Duodenal mucosa (tissue), 2 donors: ENCODE measurements at regions not wholly inside any gene's neighbourhood (a gene's known extent, or its start where the extent isn't known, plus 50 kb on each side); places are given as distances from the start of the nearest gene placed in this dataset.

Experiments
- H3K27ac ChIP-seq: one replicate; pipeline ENCODE4 v1.7.0; 2013; ENCODE audit warnings: low read depth, low read length
- H3K27me3 ChIP-seq, 2 donors: one replicate each; pipeline ENCODE4 v1.7.0; 2013; ENCODE audit warnings: low read length in 2 of 2, control low read depth in 1 of 2; ENCODE audit not compliant: insufficient read depth in 2 of 2, control insufficient read depth in 1 of 2
- H3K36me3 ChIP-seq, 2 donors: one replicate each; pipeline ENCODE4 v1.7.0; 2013; ENCODE audit warnings: low read length in 2 of 2, control low read depth in 1 of 2; ENCODE audit not compliant: insufficient read depth in 2 of 2, control insufficient read depth in 1 of 2
- H3K4me1 ChIP-seq, 2 donors: one replicate each; pipeline ENCODE4 v1.7.0; 2013; ENCODE audit warnings: low read length in 2 of 2, control low read depth in 1 of 2; ENCODE audit not compliant: insufficient read depth in 2 of 2, control insufficient read depth in 1 of 2
- H3K4me3 ChIP-seq, 2 donors: one replicate each; pipeline ENCODE4 v1.7.0; 2013; ENCODE audit warnings: low read length in 2 of 2, low read depth in 1 of 2
- H3K9ac ChIP-seq, 2 donors: one replicate each; pipeline ENCODE4 v1.7.0; 2013; ENCODE audit warnings: low read length in 2 of 2, low read depth in 1 of 2
- H3K9me3 ChIP-seq, 2 donors: one replicate each; pipeline ENCODE4 v1.7.0; 2013; ENCODE audit warnings: low read length in 2 of 2, control low read depth in 1 of 2; ENCODE audit not compliant: control insufficient read depth in 1 of 2

GRCh38 chr15:77768107-77768506 lies 135.4 kb upstream of the LINGO1 start:
- H3K4me3 ChIP-seq: no peak overlapping the region
- no peaks in the 10 kb centered on the region for H3K36me3 ChIP-seq
- no peaks in the 10 kb centered on the region for H3K4me1 ChIP-seq
- no peak overlapping the region for H3K9ac ChIP-seq
- H3K27me3 ChIP-seq: no peaks in the 10 kb centered on the region
- no peaks in the 10 kb centered on the region for H3K9me3 ChIP-seq
- no peak overlapping the region for H3K27ac ChIP-seq

DNA sequence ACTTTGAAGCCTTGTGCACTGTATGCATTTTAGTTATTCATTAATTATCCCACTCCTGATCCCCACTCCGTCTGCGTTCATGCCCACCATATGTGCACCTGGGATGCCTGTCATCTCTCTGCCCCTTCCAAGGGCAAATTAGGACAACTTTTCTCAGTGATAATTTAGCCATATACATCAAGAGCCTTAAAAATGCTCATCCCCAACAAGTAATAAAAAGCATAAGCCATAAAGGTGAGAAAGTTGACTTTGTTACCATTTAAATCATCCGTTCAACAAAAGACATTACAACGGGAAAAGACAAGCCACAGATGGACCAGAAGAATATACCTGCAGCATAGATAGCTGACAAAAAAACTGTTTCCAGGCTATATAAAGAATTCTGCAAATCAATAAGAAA lies 131.4 kb upstream of the LINGO1 start:
- no peaks in the 10 kb centered on the region for H3K27me3 ChIP-seq

GRCh38 chr15:77762747-77763355 lies 130.1 kb upstream of the LINGO1 start:
- Histone ChIP-seq H3K27ac (no peak overlapping the region), H3K27me3 (no peaks in the 10 kb centered on the region), H3K9me3 (no peaks in the 10 kb centered on the region), H3K36me3 (no peaks in the 10 kb centered on the region), H3K4me1 (no peaks in the 10 kb centered on the region), H3K9ac (no peak overlapping the region), H3K4me3 (no peak overlapping the region)

More for the DNA sequence above, 131.4 kb upstream of the LINGO1 start:
- no peaks in the 10 kb centered on the region for H3K4me1 ChIP-seq
- no peak overlapping the region for H3K4me3 ChIP-seq
- no peak overlapping the region for H3K9ac ChIP-seq
- H3K36me3 ChIP-seq: no peaks in the 10 kb centered on the region
- H3K9me3 ChIP-seq: no peaks in the 10 kb centered on the region
- H3K27ac ChIP-seq: no peak overlapping the region

DNA sequence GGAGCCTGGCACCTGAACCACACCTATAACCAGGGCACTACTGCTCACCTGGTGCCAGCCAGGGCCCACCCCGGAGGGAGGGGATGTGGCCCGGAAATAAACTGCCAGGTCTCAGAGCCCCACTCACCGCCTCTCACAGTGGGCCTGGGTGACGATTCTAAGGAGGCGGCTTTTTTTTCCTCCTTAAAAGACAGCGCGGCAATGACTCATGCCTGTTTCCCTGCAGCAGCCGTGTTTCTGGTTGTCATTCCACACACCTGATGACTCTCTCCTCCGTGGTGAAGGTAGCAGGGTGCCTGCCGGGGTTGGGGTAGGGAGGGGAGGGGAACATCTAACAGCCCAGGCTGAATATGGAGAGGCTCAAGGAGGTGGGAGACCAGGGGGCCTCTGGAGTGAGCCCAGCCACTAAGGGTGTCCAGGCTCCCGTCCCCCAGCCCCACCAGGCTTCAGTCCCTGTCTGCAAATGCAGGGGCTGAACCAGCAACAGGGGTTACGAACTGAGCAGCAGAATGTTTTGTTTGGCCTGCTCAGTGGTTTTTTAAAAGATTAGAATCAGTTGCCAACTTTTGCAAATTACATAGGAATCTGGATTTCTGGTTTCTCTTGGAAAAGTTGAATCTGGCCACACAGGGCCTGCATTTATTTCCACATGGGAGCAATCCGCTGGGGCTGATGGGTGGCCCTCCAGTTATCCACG lies 127.3 kb upstream of the LINGO1 start:
- H3K4me1 ChIP-seq: no peaks in the 10 kb centered on the region
- no peak overlapping the region for H3K9ac ChIP-seq
- no peak overlapping the region for H3K27ac ChIP-seq
- no peak overlapping the region for H3K4me3 ChIP-seq
- no peaks in the 10 kb centered on the region for H3K9me3 ChIP-seq
- H3K36me3 ChIP-seq: no peaks in the 10 kb centered on the region
- H3K27me3 ChIP-seq: no peaks in the 10 kb centered on the region

GRCh38 chr15:77753939-77754338 lies 121.2 kb upstream of the LINGO1 start:
- Histone ChIP-seq H3K9ac (no peak overlapping the region), H3K27ac (no peak overlapping the region), H3K27me3 (no peaks in the 10 kb centered on the region), H3K36me3 (no peaks in the 10 kb centered on the region), H3K9me3 (no peaks in the 10 kb centered on the region), H3K4me1 (no peaks in the 10 kb centered on the region), H3K4me3 (no peak overlapping the region)

- no peak overlapping the region for H3K4me3 ChIP-seq
- H3K27ac ChIP-seq: no peak overlapping the region
- H3K9me3 ChIP-seq: no peaks in the 10 kb centered on the region
- no peaks in the 10 kb centered on the region for H3K4me1 ChIP-seq
- H3K36me3 ChIP-seq: no peaks in the 10 kb centered on the region
- H3K27me3 ChIP-seq: no peaks in the 10 kb centered on the region
- H3K9ac ChIP-seq: no peak overlapping the region
These were observed 120.7 kb upstream of the LINGO1 start for GRCh38 chr15:77753281-77753873.

DNA sequence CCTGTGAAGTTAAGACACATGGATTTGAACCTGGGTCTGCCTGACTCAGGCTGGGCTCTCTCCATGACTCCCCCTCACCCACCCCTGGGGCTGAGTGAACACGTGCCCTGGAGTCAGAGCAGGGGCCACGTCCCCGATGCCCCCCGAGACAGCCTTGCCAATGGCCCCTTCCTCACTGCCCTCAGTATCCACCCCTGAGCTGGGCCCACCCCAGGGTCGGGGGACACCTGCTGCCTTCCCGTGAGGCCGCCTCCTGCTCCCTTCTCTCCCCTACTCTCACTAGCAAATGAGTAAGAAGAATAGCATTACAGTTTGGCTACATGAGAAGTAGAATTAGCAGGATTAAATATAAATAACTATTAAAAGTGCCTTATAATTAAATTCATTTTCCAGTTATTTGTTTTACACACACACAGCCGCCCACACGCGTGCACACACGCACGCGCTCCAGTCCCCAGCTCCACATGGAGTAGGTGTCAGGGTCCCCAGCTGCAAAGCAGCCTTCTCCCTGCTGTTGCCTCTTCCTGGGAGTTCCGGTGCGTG lies 117.4 kb upstream of the LINGO1 start:
- Histone ChIP-seq H3K27me3 (no peaks in the 10 kb centered on the region), H3K9me3 (no peaks in the 10 kb centered on the region), H3K4me1 (no peaks in the 10 kb centered on the region), H3K4me3 (no peak overlapping the region), H3K36me3 (no peaks in the 10 kb centered on the region), H3K27ac (no peak overlapping the region), H3K9ac (no peak overlapping the region)

DNA sequence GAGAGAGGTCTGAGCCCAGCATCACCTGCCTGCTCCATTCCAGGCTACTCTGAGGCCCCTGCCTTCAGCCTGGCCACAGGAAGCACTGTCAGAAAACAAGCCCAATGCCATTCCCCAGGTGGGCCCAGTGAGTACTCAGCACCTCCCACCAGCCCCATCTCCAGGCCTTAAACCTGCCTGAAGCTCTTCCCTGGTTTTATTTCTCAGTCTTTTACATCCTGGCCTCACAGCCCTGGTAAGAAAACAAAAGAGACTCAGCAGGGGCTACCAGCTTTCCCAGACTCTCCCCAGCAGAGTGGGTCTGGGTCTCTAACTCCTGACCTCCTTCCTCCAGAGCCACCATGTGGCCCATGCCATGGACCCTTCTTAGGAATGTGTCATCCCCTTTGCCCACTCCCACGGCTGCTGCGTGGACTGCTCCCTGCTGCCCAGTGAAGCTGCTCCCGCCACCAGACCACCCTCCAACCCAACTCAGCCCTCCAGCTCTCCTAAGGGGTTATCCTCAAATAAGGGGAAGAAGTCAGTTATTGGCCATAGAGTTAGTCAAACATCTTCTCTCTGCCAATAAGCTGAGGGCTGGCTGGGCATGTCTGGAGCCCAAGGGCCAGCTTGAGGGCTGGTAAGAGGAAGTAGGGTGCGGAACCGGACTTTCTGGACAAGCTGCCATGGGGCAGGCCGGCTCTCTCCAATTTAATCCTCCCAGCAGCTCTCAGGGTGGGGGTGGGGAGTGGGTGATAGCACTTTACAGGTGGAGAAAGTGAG lies 116.7 kb upstream of the LINGO1 start:
- no peaks in the 10 kb centered on the region for H3K36me3 ChIP-seq
- H3K27me3 ChIP-seq: no peaks in the 10 kb centered on the region
- H3K9ac ChIP-seq: no peak overlapping the region
- no peaks in the 10 kb centered on the region for H3K9me3 ChIP-seq
- no peak overlapping the region for H3K4me3 ChIP-seq
- no peak overlapping the region for H3K27ac ChIP-seq
- no peaks in the 10 kb centered on the region for H3K4me1 ChIP-seq

GRCh38 chr15:77748078-77749064 lies 115.7 kb upstream of the LINGO1 start:
- peak overlapping the region in 1 of 2 donors; percentile 21 for H3K4me3 ChIP-seq

More at GRCh38 chr15:77748078-77749064, 115.7 kb upstream of the LINGO1 start:
- Histone ChIP-seq H3K27me3 (no peaks in the 10 kb centered on the region), H3K27ac (no peak overlapping the region), H3K4me1 (no peaks in the 10 kb centered on the region), H3K36me3 (no peaks in the 10 kb centered on the region), H3K9me3 (no peaks in the 10 kb centered on the region), H3K9ac (no peak overlapping the region)
